ENCODE measurements at regions not wholly inside any gene's neighbourhood (a gene's known extent, or its start where the extent isn't known, plus 50 kb on each side); places are given as distances from the start of the nearest gene placed in this dataset.

DNA sequence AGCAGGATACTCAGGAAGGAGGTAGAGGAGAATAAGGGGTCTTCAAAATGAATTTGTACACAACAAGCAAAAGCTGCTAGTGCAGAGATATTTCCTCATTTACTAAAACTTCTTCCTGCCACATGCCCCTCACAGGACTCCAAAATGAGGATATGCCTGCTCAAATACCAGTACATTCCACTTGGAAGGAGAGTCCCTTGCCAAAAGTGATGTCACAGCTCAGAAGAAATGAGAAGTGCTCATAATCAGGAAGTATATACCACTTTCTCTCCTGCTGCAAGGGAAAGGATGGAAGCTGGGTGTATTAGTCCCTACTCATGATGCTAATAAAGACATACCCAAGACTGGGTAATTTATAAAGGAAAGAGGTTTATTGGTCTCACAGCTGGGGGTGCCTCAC lies 87.7 kb upstream of the FSHR start:
- TF ChIP-seq POLR2AphosphoS5 (IDR thresholded peaks at IDR 0.05), result no peak
- TF ChIP-seq, protein P1, sequence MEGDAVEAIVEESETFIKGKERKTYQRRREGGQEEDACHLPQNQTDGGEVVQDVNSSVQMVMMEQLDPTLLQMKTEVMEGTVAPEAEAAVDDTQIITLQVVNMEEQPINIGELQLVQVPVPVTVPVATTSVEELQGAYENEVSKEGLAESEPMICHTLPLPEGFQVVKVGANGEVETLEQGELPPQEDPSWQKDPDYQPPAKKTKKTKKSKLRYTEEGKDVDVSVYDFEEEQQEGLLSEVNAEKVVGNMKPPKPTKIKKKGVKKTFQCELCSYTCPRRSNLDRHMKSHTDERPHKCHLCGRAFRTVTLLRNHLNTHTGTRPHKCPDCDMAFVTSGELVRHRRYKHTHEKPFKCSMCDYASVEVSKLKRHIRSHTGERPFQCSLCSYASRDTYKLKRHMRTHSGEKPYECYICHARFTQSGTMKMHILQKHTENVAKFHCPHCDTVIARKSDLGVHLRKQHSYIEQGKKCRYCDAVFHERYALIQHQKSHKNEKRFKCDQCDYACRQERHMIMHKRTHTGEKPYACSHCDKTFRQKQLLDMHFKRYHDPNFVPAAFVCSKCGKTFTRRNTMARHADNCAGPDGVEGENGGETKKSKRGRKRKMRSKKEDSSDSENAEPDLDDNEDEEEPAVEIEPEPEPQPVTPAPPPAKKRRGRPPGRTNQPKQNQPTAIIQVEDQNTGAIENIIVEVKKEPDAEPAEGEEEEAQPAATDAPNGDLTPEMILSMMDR (IDR thresholded peaks at IDR 0.05), result no peak

Measured in stomach (tissue), 4 donors.